H1 (cell line): ENCODE measurements at regions not wholly inside any gene's neighbourhood (a gene's known extent, or its start where the extent isn't known, plus 50 kb on each side); places are given as distances from the start of the nearest gene placed in this dataset.

ENCODE experiments used
- CTCF ChIA-PET: fragments of 300-600 bp; sonication (Branson Sonifier 250); formaldehyde crosslinking; loops from one replicate; lab custom pipeline; 2021; ENCODE audit not compliant: partially characterized antibody; lab: Charles Lee
- POLR2A ChIA-PET: fragments of 300-600 bp; sonication (Branson Sonifier 250); formaldehyde crosslinking; loops from one replicate; lab custom pipeline; 2021; ENCODE audit warnings: inconsistent platforms; ENCODE audit not compliant: partially characterized antibody; lab: Charles Lee
- DNase-seq, 2 experiments: peaks; one replicate each; pipeline versions ENCODE4 v3.0.0 to v3.0.0-alpha.2; 2010 to 2022; ENCODE audit warnings: low spot score in 2 of 2, low read depth in 1 of 2, mixed read lengths in 1 of 2
- FAIRE-seq: peaks from 2 replicates; lab custom pipeline; 2011; peaks lifted over from hg19 to GRCh38; lab: Jason Lieb, UNC
- H2AFZ ChIP-seq: 2 replicates; pipeline ENCODE4 v1.8.1; 2012; ENCODE audit warnings: low read length, inconsistent platforms
- H2AK5ac ChIP-seq: 2 replicates; pipeline ENCODE4 v1.6.1; 2013; ENCODE audit warnings: low read depth, low read length
- H2BK120ac ChIP-seq: replicated peaks from 2 replicates; pipeline ENCODE3; 2013; ENCODE audit warnings: low read depth, low read length, inconsistent platforms
- H2BK12ac ChIP-seq: 2 replicates; pipeline ENCODE4 v1.6.1; 2013; ENCODE audit warnings: low read depth, low read length
- H2BK15ac ChIP-seq: 2 replicates; pipeline ENCODE4 v1.6.1; 2013; ENCODE audit warnings: low read length
- H2BK20ac ChIP-seq: 2 replicates; pipeline ENCODE4 v1.6.1; 2013; ENCODE audit warnings: low read length
- H2BK5ac ChIP-seq: 2 replicates; pipeline ENCODE4 v1.6.1; 2013; ENCODE audit warnings: low read depth, low read length
- H3K14ac ChIP-seq: 2 replicates; pipeline ENCODE4 v1.6.1; 2013; ENCODE audit warnings: inconsistent platforms; ENCODE audit not compliant: insufficient read length
- H3K18ac ChIP-seq: 2 replicates; pipeline ENCODE4 v1.6.1; 2013; ENCODE audit warnings: low read length; ENCODE audit errors: extremely low read depth
- H3K23ac ChIP-seq: 2 replicates; pipeline ENCODE4 v1.6.1; 2013; ENCODE audit warnings: inconsistent platforms; ENCODE audit not compliant: insufficient read length
- H3K23me2 ChIP-seq: 2 replicates; pipeline ENCODE4 v1.6.1; 2013; ENCODE audit warnings: low read depth, low read length
- H3K27ac ChIP-seq: 2 replicates; pipeline ENCODE4 v1.6.1; 2011; ENCODE audit warnings: low read depth, low read length, inconsistent platforms
- H3K27me3 ChIP-seq, 4 experiments: replicated peaks in 1 of 4; 1 replicate in 1 of 4; 2 replicates in 3 of 4; pipeline versions ENCODE4 v1.6.1 to v1.8.1; 2011 to 2013; ENCODE audit warnings: low read length in 3 of 4, mild to moderate bottlenecking in 3 of 4, inconsistent platforms in 2 of 4, mixed read lengths in 2 of 4, moderate library complexity in 1 of 4; ENCODE audit not compliant: control insufficient read depth in 3 of 4, insufficient read depth in 3 of 4; ENCODE audit errors: extremely low read depth in 1 of 4
- H3K36me3 ChIP-seq, 4 experiments: 2 replicates each; pipeline versions ENCODE4 v1.6.1 to v1.8.1; 2011 to 2013; ENCODE audit warnings: mild to moderate bottlenecking in 4 of 4, low read length in 3 of 4, moderate library complexity in 2 of 4, control low read depth in 1 of 4, inconsistent platforms in 1 of 4; ENCODE audit not compliant: insufficient read depth in 4 of 4, control insufficient read depth in 2 of 4
- H3K4ac ChIP-seq: replicated peaks from 2 replicates; pipeline ENCODE3; 2013; ENCODE audit warnings: low read length, low read depth, mixed read lengths, inconsistent platforms; ENCODE audit not compliant: insufficient read length
- H3K4me1 ChIP-seq, 4 experiments: replicated peaks in 1 of 4; 1 replicate in 1 of 4; 2 replicates in 3 of 4; pipeline versions ENCODE4 v1.6.1 to v1.8.1; 2011 to 2013; ENCODE audit warnings: low read length in 3 of 4, inconsistent platforms in 2 of 4, mixed read lengths in 1 of 4; ENCODE audit not compliant: insufficient read depth in 4 of 4, control insufficient read depth in 3 of 4
- H3K4me2 ChIP-seq, 2 experiments: 2 replicates each; pipeline versions ENCODE4 v1.6.1 to v1.8.1; 2011 to 2013; ENCODE audit warnings: low read depth in 2 of 2, low read length in 2 of 2, control low read depth in 1 of 2, inconsistent platforms in 1 of 2, mild to moderate bottlenecking in 1 of 2; ENCODE audit not compliant: insufficient read depth in 1 of 2
- H3K4me3 ChIP-seq, 4 experiments: fragments of 200-600, 300-600 bp in 1 of 4; sonication (generic), shearing (Covaris generic), sonication (Bioruptor Twin) in 1 of 4; 2 replicates each; pipeline versions ENCODE4 v1.5.1 to v1.8.1; 2011 to 2016; ENCODE audit warnings: low read length in 4 of 4, low read depth in 3 of 4, control low read depth in 2 of 4, inconsistent platforms in 2 of 4, mild to moderate bottlenecking in 2 of 4, mixed read lengths in 1 of 4, moderate library complexity in 1 of 4; ENCODE audit not compliant: insufficient read depth in 2 of 4; ENCODE audit errors: extremely low read depth in 1 of 4
- H3K56ac ChIP-seq: replicated peaks from 2 replicates; pipeline ENCODE3; 2013; ENCODE audit warnings: low read depth, mild to moderate bottlenecking, mixed read lengths, low read length, inconsistent platforms; ENCODE audit not compliant: insufficient read length
- H3K79me1 ChIP-seq: 2 replicates; pipeline ENCODE4 v1.6.1; 2013; ENCODE audit warnings: low read depth, low read length, control low read depth
- H3K79me2 ChIP-seq, 2 experiments: 2 replicates each; pipeline versions ENCODE4 v1.6.1 to v1.8.1; 2012 to 2013; ENCODE audit warnings: low read length in 2 of 2, mild to moderate bottlenecking in 2 of 2, inconsistent platforms in 1 of 2; ENCODE audit not compliant: insufficient read depth in 2 of 2, control insufficient read depth in 1 of 2
- H3K9ac ChIP-seq, 4 experiments: replicated peaks in 1 of 4; 1 replicate in 1 of 4; 2 replicates in 3 of 4; pipeline versions ENCODE4 v1.6.1 to v1.8.1; 2011 to 2013; ENCODE audit warnings: low read depth in 3 of 4, low read length in 3 of 4, control low read depth in 2 of 4, mild to moderate bottlenecking in 2 of 4, moderate library complexity in 2 of 4, inconsistent platforms in 1 of 4; ENCODE audit errors: extremely low read depth in 1 of 4
- H3K9me3 ChIP-seq, 2 experiments: 2 replicates each; pipeline versions ENCODE4 v1.6.1 to v1.8.1; 2012 to 2013; ENCODE audit warnings: mild to moderate bottlenecking in 2 of 2, moderate library complexity in 2 of 2, control low read depth in 1 of 2, inconsistent platforms in 1 of 2, low read depth in 1 of 2, low read length in 1 of 2, mixed read lengths in 1 of 2; ENCODE audit not compliant: insufficient read depth in 2 of 2
- H4K20me1 ChIP-seq, 2 experiments: replicated peaks in 1 of 2; 2 replicates each; pipeline versions ENCODE3 to v1.8.1; 2011 to 2013; ENCODE audit warnings: inconsistent platforms in 2 of 2, low read length in 2 of 2, mild to moderate bottlenecking in 1 of 2; ENCODE audit not compliant: insufficient read depth in 2 of 2, control insufficient read depth in 1 of 2
- H4K5ac ChIP-seq: 2 replicates; pipeline ENCODE4 v1.6.1; 2013; ENCODE audit warnings: low read length, low read depth, mixed read lengths, inconsistent platforms; ENCODE audit not compliant: insufficient read length
- H4K8ac ChIP-seq: 2 replicates; pipeline ENCODE4 v1.8.0; 2013; ENCODE audit warnings: mild to moderate bottlenecking, moderate library complexity, low read length, inconsistent platforms; ENCODE audit not compliant: insufficient read depth; ENCODE audit errors: extremely low read depth
- H4K91ac ChIP-seq: replicated peaks from 2 replicates; pipeline ENCODE3; 2013; ENCODE audit warnings: low read length, mixed read lengths, inconsistent platforms; ENCODE audit not compliant: insufficient read length
- CHD2 ChIP-seq: IDR thresholded peaks from 2 replicates; pipeline ENCODE4 v1.6.1; 2012; ENCODE audit warnings: low read length, improper control_type of control experiment
- WGBS, 2 experiments: shearing (Covaris generic) in 1 of 2; methylation state at CpG; one replicate each; pipeline versions ENCODE4 v1.1.6 to v1.1.7; 2013 to 2015; ENCODE audit warnings: low lambda C conversion rate in 2 of 2, mixed read lengths in 2 of 2, inconsistent platforms in 1 of 2, low coverage in 1 of 2, missing lambda C conversion rate in 1 of 2; ENCODE audit not compliant: insufficient replicate concordance in 2 of 2, insufficient coverage in 1 of 2, insufficient read length in 1 of 2; ENCODE audit errors: extremely low coverage in 1 of 2, missing lambda C conversion rate in 1 of 2; 5-methylcytosine and 5-hydroxymethylcytosine counted together

DNA sequence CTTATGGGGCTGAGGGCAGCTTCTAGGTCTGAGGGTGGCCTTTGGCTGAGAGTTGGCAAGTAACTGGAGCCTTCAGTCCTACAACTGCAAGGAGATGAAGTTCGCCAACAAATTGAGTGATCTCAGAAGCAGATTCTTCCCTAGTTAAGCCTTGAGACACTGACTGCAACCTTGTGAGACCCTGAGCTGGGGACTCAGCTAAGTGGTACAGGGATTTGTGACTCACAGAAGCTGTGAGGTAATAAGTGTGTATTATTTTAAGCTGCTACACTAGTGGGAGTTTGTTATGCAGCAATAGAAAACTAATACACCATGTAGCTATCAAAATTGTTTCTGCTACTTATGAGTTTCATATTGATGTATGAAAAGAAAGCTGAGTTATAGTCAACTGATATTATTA lies 279.2 kb downstream of the PIK3R1 start:
- H3K23ac ChIP-seq, result no peak overlapping the region
- no peak overlapping the region for H3K9ac ChIP-seq
- H3K36me3 ChIP-seq, result no peaks in the 10 kb centered on the region
- no peak overlapping the region for H3K27ac ChIP-seq
- H4K91ac ChIP-seq, result no peak overlapping the region
- 93% methylated on average over 1 of the region's 1 CpG; no CpG with 5 or more reads in 1 of the 2 experiments for WGBS, 2 experiments
- FAIRE-seq (no peak), DNase-seq (no peak)
- POLR2A ChIA-PET, result no interaction called here
- H4K8ac ChIP-seq, result no peak overlapping the region
- H3K79me1 ChIP-seq, result no peaks in the 10 kb centered on the region
- peaks cover 30 to 33% of the 10 kb centered on the region in 2 experiments for H3K9me3 ChIP-seq
- H4K5ac ChIP-seq, result no peak overlapping the region
- H2BK5ac ChIP-seq, result no peak overlapping the region
- H3K4me3 ChIP-seq, result no peak overlapping the region
- H2BK120ac ChIP-seq, result no peak overlapping the region
- no peak overlapping the region for H2BK15ac ChIP-seq
- no peak overlapping the region for H2AK5ac ChIP-seq
- H3K56ac ChIP-seq, result no peak overlapping the region
- no peaks in the 10 kb centered on the region for H4K20me1 ChIP-seq
- H3K14ac ChIP-seq, result no peak overlapping the region
- no peak overlapping the region for H3K18ac ChIP-seq
- CTCF ChIA-PET, result no interaction called here
- H2AFZ ChIP-seq, result no peak overlapping the region
- H2BK12ac ChIP-seq, result no peak overlapping the region
- H3K4me2 ChIP-seq, result no peak overlapping the region
- no peaks in the 10 kb centered on the region for H3K79me2 ChIP-seq
- no peak overlapping the region for H2BK20ac ChIP-seq
- H3K4me1 ChIP-seq, result peaks cover 0 to 3% (median 0%) of the 10 kb centered on the region in 4 experiments; a peak in 2 of 7 replicates
- H3K23me2 ChIP-seq, result no peaks in the 10 kb centered on the region
- no peaks in the 10 kb centered on the region for H3K27me3 ChIP-seq
- no peak overlapping the region for H3K4ac ChIP-seq
- no peak for TF ChIP-seq CHD2
